Fibroblast of villous mesenchyme (primary cell): ENCODE measurements at regions not wholly inside any gene's neighbourhood (a gene's known extent, or its start where the extent isn't known, plus 50 kb on each side); places are given as distances from the start of the nearest gene placed in this dataset.

Experiments used
- DNase-seq: peaks from one replicate; pipeline ENCODE4 v3.0.0-alpha.2; 2010; ENCODE audit warnings: low read depth
- H3K4me3 ChIP-seq: 2 replicates; pipeline ENCODE4 v1.5.1; 2011; ENCODE audit warnings: low read depth, mild to moderate bottlenecking, low read length
- TF ChIP-seq, protein P1 (sequence below): IDR thresholded peaks from 2 replicates; pipeline ENCODE4 v1.5.1; 2012; ENCODE audit warnings: low read depth, mild to moderate bottlenecking, low read length; ENCODE audit not compliant: insufficient read depth

DNA sequence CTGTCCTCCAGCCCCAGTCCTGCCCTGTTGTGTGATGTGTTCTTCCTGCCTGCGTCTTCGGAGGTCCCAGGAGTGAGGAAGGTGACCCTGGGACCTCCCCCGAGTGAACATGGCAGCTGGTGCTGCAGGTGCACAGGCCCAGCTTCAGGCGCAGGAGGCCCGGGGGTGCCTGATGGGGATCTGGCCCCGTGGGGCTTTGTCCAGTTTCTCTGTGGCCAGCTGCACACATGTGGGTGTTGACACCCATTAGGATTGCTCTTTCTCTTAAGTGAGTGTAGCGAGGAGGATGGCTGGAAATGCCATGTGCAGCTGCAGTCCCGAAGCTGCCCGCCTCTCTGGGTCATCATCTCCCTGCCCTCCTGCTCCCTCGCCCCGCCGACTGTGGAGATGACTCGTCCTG, 1279.7 kb downstream of the BRD1 start:
- no peak for DNase-seq

DNA sequence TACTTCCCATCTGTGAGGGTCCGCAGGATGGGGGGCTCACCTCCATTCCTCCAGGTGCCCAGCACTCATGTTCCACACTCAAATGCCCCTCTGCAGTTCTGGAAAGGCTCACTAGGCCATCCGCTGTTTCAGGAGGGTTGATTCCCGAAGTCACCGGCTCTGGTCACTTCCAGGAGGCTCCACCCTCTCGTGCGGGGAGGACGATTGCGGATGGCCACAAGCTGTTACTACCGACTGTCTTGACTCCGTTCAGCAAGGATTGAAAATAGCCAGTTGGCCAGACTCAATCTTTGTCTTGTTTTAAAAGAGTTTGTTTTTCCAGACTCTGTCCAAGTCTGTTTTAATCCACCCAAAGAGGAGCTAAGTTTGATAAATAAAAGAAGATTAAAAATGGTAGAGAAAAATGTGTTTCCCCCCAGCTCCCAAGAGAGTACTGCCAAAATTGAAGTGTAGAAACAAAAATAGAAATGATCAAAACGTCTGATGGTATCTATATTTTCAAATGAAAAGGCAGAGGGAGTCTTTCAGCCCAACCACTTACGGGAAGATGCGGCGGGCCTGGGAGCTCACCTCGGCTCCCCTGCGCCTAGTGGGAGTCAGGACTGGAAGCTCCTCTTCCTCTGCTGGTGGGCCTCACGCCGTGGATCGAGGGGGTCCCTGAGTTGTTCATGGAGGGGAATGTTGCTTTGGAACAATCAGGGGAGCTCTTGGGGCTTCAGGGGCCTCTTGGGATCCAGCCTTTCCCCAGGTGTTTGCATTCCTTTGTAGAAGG, 1280.8 kb downstream of the BRD1 start:
- no peak for DNase-seq
- TF ChIP-seq, protein P1, sequence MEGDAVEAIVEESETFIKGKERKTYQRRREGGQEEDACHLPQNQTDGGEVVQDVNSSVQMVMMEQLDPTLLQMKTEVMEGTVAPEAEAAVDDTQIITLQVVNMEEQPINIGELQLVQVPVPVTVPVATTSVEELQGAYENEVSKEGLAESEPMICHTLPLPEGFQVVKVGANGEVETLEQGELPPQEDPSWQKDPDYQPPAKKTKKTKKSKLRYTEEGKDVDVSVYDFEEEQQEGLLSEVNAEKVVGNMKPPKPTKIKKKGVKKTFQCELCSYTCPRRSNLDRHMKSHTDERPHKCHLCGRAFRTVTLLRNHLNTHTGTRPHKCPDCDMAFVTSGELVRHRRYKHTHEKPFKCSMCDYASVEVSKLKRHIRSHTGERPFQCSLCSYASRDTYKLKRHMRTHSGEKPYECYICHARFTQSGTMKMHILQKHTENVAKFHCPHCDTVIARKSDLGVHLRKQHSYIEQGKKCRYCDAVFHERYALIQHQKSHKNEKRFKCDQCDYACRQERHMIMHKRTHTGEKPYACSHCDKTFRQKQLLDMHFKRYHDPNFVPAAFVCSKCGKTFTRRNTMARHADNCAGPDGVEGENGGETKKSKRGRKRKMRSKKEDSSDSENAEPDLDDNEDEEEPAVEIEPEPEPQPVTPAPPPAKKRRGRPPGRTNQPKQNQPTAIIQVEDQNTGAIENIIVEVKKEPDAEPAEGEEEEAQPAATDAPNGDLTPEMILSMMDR, result no peak
- no peak overlapping the region for H3K4me3 ChIP-seq

More for the DNA sequence above, 1279.7 kb downstream of the BRD1 start:
- TF ChIP-seq, protein P1, result no peak
- H3K4me3 ChIP-seq, result no peak overlapping the region

DNA sequence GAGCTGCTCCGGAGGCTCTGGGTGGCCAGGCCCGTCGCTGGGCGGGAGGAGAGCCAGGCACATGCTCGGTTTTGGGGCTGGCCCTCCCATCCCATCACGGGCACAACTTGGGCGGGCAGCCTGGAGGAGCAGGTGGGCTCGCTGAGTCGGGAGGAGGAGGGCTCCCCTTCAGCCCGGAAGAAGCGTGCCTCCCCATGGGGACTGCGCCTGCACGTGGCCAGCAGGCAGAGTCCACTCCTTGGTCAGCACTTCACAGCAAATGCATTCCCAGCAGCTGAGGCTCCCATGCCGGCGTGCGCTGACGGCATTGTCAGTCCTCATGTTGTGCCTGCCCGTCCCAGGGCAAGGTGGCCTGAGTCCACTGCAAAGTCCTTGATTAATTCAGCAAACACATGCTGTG, 1281.7 kb downstream of the BRD1 start:
- DNase-seq, result no peak
- no peak overlapping the region for H3K4me3 ChIP-seq
- TF ChIP-seq, protein P1, result no peak

DNA sequence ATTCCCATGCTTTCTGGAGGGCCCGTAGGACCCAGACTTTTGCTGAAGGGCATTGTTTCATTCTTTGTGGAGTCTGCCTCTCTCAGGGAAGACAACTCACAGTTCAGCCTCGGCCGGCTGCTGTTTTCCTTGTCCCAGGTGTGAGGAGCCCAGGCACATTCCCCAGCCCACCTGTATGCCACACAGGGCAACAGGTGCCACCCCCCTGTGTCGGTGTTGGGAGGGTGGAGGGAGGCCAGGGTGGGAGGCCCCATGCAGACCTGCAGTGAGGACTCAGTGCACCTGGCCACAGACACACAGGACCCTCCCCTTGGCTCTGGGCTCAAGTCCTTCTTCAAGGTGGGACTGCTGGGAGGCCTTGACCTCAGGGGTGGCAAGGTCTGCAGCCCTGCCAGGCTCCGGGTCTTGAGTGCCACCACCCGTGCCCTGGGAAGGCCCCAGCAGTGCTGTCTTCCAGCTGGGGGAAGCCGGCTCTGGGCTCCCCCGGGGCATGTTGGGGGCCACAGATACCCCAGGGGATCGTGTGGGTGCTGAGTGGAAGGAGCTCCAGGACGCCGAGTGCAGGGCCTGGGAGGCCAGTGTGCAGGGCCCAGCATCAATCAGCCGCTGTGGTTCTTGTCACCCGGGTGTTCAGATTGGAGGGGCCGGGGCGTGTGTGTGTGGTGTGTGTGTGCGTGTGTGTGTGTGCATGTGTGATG, 1286.1 kb downstream of the BRD1 start:
- TF ChIP-seq, protein P1, result no peak
- no peak overlapping the region for H3K4me3 ChIP-seq
- DNase-seq, result no peak

DNA sequence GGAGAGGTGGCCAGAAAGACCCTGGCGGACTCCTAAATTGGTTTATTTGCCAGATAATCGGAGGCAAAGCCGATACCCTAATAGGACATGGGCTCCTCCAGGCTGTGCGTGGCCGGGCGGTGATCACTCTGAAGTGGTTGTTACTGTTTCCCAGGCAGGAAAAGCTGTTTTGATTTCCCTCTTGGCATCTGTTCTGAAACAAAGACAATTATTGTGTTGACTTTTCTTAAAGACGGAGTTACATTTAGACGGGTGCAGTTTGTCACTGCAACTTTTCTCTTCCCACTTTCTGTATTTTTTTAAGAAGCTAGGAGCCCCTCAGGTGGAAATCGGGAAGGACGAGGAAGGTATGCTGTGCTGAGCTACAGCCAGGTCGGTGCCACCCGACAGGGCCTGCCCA, 1288.4 kb downstream of the BRD1 start:
- H3K4me3 ChIP-seq, result no peak overlapping the region
- no peak for DNase-seq
- TF ChIP-seq, protein P1, result no peak

DNA sequence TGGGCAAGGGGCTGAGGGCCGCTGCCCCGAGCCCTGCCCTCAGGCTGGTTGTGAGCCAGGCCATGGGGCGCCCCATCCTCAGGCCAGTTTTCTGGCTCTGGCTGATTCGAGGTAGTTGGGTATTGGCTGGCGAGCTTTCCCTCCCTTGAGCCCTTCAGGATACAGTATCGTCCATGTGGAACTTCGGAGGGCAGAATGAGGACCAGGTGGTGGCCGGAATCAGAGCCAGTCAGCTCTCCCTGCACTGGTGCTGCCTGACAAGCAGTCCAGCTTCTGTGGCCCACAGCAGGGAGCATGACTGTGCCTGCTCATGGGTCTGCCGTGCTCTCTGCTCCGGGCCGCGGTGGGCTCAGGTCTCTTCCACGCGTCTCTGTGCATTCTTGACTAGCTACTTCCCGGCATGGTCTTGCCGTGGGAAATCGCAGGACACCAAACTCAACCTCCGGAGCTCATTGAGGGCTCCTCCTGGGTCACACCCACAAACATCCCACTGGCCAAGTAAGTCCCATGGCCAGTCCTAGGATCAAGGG, 1289.3 kb downstream of the BRD1 start:
- TF ChIP-seq, protein P1, result no peak
- no peak overlapping the region for H3K4me3 ChIP-seq
- no peak for DNase-seq
